Endothelial cell of umbilical vein (primary cell): ENCODE measurements at regions not wholly inside any gene's neighbourhood (a gene's known extent, or its start where the extent isn't known, plus 50 kb on each side); places are given as distances from the start of the nearest gene placed in this dataset.

Source experiments
- EZH2 ChIP-seq: IDR thresholded peaks from 2 replicates; pipeline ENCODE4 v1.6.1; 2012; ENCODE audit warnings: borderline replicate concordance, low read depth, mild to moderate bottlenecking, moderate library complexity, low read length, inconsistent platforms; ENCODE audit not compliant: severe bottlenecking
- POLR2A ChIP-seq: IDR thresholded peaks from 2 replicates; pipeline ENCODE4 v1.6.1; 2012; ENCODE audit warnings: low read depth, mild to moderate bottlenecking, control low read depth, low read length
- POLR2AphosphoS5 ChIP-seq: IDR thresholded peaks from 2 replicates; pipeline ENCODE4 v1.6.1; 2012; ENCODE audit warnings: low read depth, mild to moderate bottlenecking, control low read depth, low read length, moderate library complexity; ENCODE audit not compliant: insufficient read depth
- TF ChIP-seq, protein P1 (sequence below), 2 donors: IDR thresholded peaks; 1 replicate in 1 of 2; 2 replicates in 1 of 2; pipeline ENCODE4 v1.5.1; 2011; ENCODE audit warnings: low read length in 2 of 2, mild to moderate bottlenecking in 2 of 2, moderate library complexity in 2 of 2, control low read depth in 1 of 2, inconsistent platforms in 1 of 2, low read depth in 1 of 2; ENCODE audit not compliant: insufficient read depth in 1 of 2; ENCODE audit errors: extremely low read depth in 1 of 2

DNA sequence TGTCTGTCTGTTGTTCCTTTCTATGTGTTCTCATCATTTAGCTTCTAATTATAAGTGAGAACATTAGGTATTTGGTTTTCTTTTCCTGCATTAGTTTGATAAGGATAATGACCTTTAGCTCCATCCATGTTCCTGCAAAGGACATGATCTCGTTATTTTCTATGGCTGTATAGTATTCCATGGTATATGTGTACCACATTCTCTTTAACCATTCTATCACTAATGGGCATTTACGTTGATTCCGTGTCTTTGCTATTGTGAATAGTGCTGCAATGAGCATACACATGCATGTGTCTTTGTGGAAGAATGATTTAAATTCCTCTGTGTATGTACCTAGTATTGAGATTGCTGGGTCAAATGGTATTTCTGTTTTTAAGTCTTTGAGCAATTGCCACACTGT, 1799.7 kb downstream of the SLITRK5 start:
- TF ChIP-seq POLR2A (no peak), POLR2AphosphoS5 (no peak), EZH2 (no peak)
- TF ChIP-seq, protein P1, sequence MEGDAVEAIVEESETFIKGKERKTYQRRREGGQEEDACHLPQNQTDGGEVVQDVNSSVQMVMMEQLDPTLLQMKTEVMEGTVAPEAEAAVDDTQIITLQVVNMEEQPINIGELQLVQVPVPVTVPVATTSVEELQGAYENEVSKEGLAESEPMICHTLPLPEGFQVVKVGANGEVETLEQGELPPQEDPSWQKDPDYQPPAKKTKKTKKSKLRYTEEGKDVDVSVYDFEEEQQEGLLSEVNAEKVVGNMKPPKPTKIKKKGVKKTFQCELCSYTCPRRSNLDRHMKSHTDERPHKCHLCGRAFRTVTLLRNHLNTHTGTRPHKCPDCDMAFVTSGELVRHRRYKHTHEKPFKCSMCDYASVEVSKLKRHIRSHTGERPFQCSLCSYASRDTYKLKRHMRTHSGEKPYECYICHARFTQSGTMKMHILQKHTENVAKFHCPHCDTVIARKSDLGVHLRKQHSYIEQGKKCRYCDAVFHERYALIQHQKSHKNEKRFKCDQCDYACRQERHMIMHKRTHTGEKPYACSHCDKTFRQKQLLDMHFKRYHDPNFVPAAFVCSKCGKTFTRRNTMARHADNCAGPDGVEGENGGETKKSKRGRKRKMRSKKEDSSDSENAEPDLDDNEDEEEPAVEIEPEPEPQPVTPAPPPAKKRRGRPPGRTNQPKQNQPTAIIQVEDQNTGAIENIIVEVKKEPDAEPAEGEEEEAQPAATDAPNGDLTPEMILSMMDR (IDR thresholded peaks at IDR 0.05; ENCODE audit: extremely low read depth in 1 of 2, insufficient read depth in 1 of 2, low read depth in 1 of 2, low read length in 2 of 2), result no peak
